BJ (cell line): ENCODE measurements at regions not wholly inside any gene's neighbourhood (a gene's known extent, or its start where the extent isn't known, plus 50 kb on each side); places are given as distances from the start of the nearest gene placed in this dataset.
A peak's percentile ranks its signal among the peaks of the same experiment; 100 is the strongest.

Experiments used
- CTCF ChIA-PET: fragments of 350-600 bp; formaldehyde crosslinking; extraction: SDS; loops from one replicate; lab custom pipeline; 2021; ENCODE audit warnings: antibody characterized with exemption, inconsistent platforms; lab: Yijun Ruan, JAX
- POLR2A ChIA-PET: fragments of 300-600 bp; sonication (Branson Sonifier 250); formaldehyde crosslinking; extraction: SDS; loops from one replicate; lab custom pipeline; 2021; ENCODE audit warnings: antibody characterized with exemption; lab: Charles Lee
- DNase-seq: peaks from one replicate; pipeline ENCODE4 v3.0.0-alpha.2; 2011; ENCODE audit warnings: low read depth
- H3K27me3 ChIP-seq: 2 replicates; pipeline ENCODE4 v1.6.0; 2011; ENCODE audit warnings: low read length; ENCODE audit not compliant: control insufficient read depth, insufficient read depth
- H3K36me3 ChIP-seq: 2 replicates; pipeline ENCODE4 v1.5.1; 2011; ENCODE audit warnings: low read length; ENCODE audit not compliant: control insufficient read depth, insufficient read depth
- H3K4me3 ChIP-seq: 2 replicates; pipeline ENCODE4 v1.5.1; 2011; ENCODE audit warnings: low read depth, mild to moderate bottlenecking, control low read depth, low read length
- TF ChIP-seq, protein P1 (sequence below): IDR thresholded peaks from 2 replicates; pipeline ENCODE4 v1.5.1; 2011; ENCODE audit warnings: low read depth, mild to moderate bottlenecking, control low read depth, inconsistent platforms, low read length, moderate library complexity; ENCODE audit not compliant: insufficient read depth

DNA sequence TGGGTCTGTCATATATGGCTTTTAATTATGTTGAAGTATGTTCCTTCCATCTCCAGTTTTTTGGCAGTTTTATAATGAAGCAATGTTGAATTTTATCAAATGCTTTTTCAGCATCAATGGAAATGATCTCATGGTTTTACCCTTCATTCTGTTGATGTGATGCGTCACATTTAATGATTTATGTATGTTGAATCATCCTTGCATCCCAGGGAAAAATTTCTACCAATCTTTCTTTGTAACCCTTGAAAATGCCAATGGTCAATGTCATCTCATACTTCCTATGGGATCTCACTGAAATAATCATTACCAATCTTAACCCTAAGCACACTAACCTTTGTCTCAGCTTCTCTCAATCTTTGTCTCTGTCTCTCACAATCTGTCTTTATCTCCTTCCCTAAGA, 1004.0 kb downstream of the KCNT2 start:
- CTCF ChIA-PET, result no interaction called here
- no peaks in the 10 kb centered on the region for H3K36me3 ChIP-seq
- H3K4me3 ChIP-seq, result no peak overlapping the region
- peak; percentile 12 for DNase-seq
- no peaks in the 10 kb centered on the region for H3K27me3 ChIP-seq
- POLR2A ChIA-PET, result no interaction called here
- TF ChIP-seq, protein P1, sequence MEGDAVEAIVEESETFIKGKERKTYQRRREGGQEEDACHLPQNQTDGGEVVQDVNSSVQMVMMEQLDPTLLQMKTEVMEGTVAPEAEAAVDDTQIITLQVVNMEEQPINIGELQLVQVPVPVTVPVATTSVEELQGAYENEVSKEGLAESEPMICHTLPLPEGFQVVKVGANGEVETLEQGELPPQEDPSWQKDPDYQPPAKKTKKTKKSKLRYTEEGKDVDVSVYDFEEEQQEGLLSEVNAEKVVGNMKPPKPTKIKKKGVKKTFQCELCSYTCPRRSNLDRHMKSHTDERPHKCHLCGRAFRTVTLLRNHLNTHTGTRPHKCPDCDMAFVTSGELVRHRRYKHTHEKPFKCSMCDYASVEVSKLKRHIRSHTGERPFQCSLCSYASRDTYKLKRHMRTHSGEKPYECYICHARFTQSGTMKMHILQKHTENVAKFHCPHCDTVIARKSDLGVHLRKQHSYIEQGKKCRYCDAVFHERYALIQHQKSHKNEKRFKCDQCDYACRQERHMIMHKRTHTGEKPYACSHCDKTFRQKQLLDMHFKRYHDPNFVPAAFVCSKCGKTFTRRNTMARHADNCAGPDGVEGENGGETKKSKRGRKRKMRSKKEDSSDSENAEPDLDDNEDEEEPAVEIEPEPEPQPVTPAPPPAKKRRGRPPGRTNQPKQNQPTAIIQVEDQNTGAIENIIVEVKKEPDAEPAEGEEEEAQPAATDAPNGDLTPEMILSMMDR, result no peak

DNA sequence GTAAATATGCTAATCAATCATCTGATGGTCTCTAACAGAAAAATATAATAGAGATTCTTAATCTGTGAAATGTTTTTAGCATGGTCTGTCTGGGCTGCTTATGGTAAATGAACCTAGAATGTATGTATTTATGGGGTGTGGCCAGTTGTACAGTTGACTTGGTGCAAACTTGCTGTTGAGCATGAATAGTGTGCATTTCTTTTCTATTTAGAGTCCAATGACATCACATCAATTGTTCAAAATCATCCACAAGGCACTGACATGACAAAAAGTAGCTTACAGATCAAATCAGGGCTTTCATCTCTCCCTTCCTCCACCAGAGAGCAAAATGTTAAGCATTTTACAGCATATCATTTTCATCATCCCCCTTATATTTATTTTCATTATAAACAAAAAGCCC, 1010.3 kb downstream of the KCNT2 start:
- Histone ChIP-seq H3K27me3 (no peaks in the 10 kb centered on the region), H3K4me3 (no peak overlapping the region), H3K36me3 (no peaks in the 10 kb centered on the region)
- DNase-seq, result no peak
- TF ChIP-seq, protein P1, result no peak
- POLR2A ChIA-PET, result no interaction called here
- CTCF ChIA-PET, result no interaction called here

DNA sequence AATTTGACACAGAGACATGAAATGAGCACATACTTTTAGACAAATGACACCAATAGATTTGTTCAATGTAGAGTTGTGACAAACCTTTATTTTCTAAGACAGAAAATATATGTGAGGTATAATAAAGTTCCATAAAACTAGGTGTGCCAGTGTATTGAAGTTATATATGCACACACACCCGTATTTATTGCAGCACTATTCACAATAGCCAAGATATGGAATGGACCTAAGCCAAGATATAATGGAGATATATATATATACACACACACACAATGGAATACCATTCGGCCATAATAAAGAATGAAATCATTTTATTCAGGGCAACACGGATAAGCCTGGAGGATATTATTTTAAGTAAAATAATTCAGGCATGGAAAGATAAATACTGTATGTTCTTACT, 1013.5 kb downstream of the KCNT2 start:
- H3K4me3 ChIP-seq, result no peak overlapping the region
- H3K27me3 ChIP-seq, result no peaks in the 10 kb centered on the region
- no peak for DNase-seq
- CTCF ChIA-PET, result interaction anchor here (0.7 to 1.3 kb wide), 2 partner anchors 13 to 139 kb away, joined by 3 to 4 read pairs; no protein-coding TSS in a partner anchor
- POLR2A ChIA-PET, result no interaction called here
- H3K36me3 ChIP-seq, result no peaks in the 10 kb centered on the region
- TF ChIP-seq, protein P1, result no peak

DNA sequence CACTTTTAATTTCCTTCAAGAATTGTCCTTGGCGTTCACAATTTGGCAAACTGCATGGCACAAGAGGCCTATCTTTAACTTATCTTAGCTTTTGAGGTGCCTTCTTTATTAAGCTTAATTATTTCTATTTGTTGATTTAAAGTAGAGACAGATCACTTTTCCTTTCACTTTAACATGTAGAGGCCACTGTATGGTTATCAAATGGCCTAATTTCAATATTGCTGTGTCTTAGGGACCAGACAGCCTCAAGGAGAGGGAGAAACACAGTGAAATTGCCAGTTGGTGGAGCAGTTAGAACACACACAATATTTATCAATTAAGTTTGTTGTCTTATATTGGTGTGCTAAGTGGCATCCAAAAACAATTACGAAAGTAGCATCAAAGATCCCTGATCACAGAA, 1013.9 kb downstream of the KCNT2 start:
- ChIA-PET CTCF (interaction anchor here (1.3 kb wide), 1 partner anchor 13 kb away, joined by 4 read pairs; no protein-coding TSS in a partner anchor), POLR2A (interaction anchor here (0.7 kb wide), 1 partner anchor 9 kb away, joined by 3 read pairs; no protein-coding TSS in a partner anchor)
- Histone ChIP-seq H3K27me3 (no peaks in the 10 kb centered on the region), H3K36me3 (no peaks in the 10 kb centered on the region), H3K4me3 (no peak overlapping the region)
- TF ChIP-seq, protein P1, result no peak
- DNase-seq, result no peak

DNA sequence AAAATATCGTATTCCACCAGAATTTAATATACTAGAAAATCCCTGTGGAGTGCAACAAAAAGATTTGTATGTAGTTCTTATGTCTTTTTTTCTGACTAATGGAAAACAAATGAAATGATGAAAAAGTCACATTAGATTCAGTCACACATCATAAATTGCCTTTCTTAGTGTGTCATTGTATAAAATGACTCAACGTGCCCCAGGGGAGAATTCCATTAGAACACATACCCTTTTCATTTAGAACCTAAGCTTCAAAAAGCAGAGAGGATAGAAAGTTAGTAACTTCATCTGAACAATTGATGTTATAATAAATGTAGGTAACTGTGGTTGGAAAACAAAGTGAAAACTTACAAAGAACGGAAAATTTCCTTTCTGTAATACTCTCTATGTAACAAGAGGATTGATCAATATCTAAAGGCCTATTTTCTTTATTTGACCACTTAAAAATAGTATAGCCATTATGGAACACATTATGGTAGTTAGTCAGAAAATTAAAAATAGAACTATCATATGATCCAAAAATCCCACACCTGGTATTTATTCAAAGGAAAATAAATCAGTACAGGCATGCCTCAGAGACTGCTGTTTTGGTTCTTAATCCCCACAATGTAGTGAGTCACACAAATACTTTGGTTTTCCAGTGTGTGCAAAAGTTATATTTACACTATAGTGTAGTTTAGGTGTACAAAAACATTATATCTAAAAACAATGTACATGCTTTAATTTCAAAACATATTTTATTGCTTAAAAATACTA, 1016.1 kb downstream of the KCNT2 start:
- Histone ChIP-seq H3K27me3 (no peaks in the 10 kb centered on the region), H3K36me3 (no peaks in the 10 kb centered on the region), H3K4me3 (no peak overlapping the region)
- peak; percentile 96 for DNase-seq
- TF ChIP-seq, protein P1, result no peak
- POLR2A ChIA-PET, result interaction anchor here (0.6 kb wide), 1 partner anchor 53 kb away, joined by 10 read pairs; no protein-coding TSS in a partner anchor
- CTCF ChIA-PET, result no interaction called here
